CD4-positive, alpha-beta T cell (primary cell): ENCODE measurements at regions not wholly inside any gene's neighbourhood (a gene's known extent, or its start where the extent isn't known, plus 50 kb on each side); places are given as distances from the start of the nearest gene placed in this dataset.

Experiments
- ATAC-seq: fragments of 200-7000 bp; cut with Tn5 transposase; one replicate; pipeline ENCODE4 v1.10.0; 2022; ENCODE audit warnings: mild to moderate bottlenecking; ENCODE audit not compliant: poor library complexity
- CTCF ChIA-PET: fragments of 350-600 bp; sonication (Branson Sonifier 250); formaldehyde crosslinking; loops from one replicate; lab custom pipeline; 2021; ENCODE audit warnings: antibody characterized with exemption, inconsistent platforms; lab: Charles Lee
- POLR2A ChIA-PET: fragments of 350-600 bp; sonication (Branson Sonifier 250); formaldehyde crosslinking; loops from one replicate; lab custom pipeline; 2021; ENCODE audit warnings: antibody characterized with exemption, inconsistent platforms; lab: Charles Lee
- DNase-seq, 14 experiments: peaks; one replicate each; pipeline ENCODE4 v3.0.0-alpha.2; 2013 to 2020; ENCODE audit warnings: mixed read lengths in 2 of 14
- H3K27ac ChIP-seq, 2 donors: one replicate each; pipeline versions ENCODE4 v1.5.1 to v1.7.0; 2013; ENCODE audit warnings: low read length in 2 of 2, low read depth in 1 of 2, mild to moderate bottlenecking in 1 of 2
- H3K27me3 ChIP-seq, 2 experiments: 1 replicate in 1 of 2; 2 replicates in 1 of 2; pipeline versions ENCODE4 v1.6.1 to v1.7.0; 2013; ENCODE audit warnings: low read length in 2 of 2, control low read depth in 1 of 2, mild to moderate bottlenecking in 1 of 2, moderate library complexity in 1 of 2; ENCODE audit not compliant: insufficient read depth in 2 of 2, control insufficient read depth in 1 of 2
- H3K36me3 ChIP-seq: one replicate; pipeline ENCODE4 v1.6.1; 2013; ENCODE audit warnings: low read length, control low read depth; ENCODE audit not compliant: insufficient read depth
- H3K4me1 ChIP-seq: one replicate; pipeline ENCODE4 v1.6.1; 2013; ENCODE audit warnings: low read length, control low read depth; ENCODE audit not compliant: insufficient read depth
- H3K4me3 ChIP-seq: one replicate; pipeline ENCODE4 v1.5.1; 2013; ENCODE audit warnings: mild to moderate bottlenecking, low read length, moderate library complexity
- H3K9me3 ChIP-seq, 2 experiments: 1 replicate in 1 of 2; 2 replicates in 1 of 2; pipeline versions ENCODE4 v1.6.1 to v1.7.0; 2013; ENCODE audit warnings: low read length in 2 of 2, mild to moderate bottlenecking in 2 of 2, control low read depth in 1 of 2, moderate library complexity in 1 of 2; ENCODE audit not compliant: control insufficient read depth in 1 of 2, insufficient read depth in 1 of 2
- H3K27ac Mint-ChIP-seq: one replicate; pipeline ENCODE4 v1.8.0; 2020; ENCODE audit warnings: mixed read lengths
- H3K27me3 Mint-ChIP-seq: one replicate; pipeline ENCODE4 v1.8.0; 2021; ENCODE audit warnings: mixed read lengths
- H3K36me3 Mint-ChIP-seq: one replicate; pipeline ENCODE4 v1.8.0; 2021; ENCODE audit warnings: low read depth, mixed read lengths
- H3K4me1 Mint-ChIP-seq: one replicate; pipeline ENCODE4 v1.8.0; 2021; ENCODE audit warnings: low read depth, mixed read lengths
- H3K4me3 Mint-ChIP-seq: one replicate; pipeline ENCODE4 v1.8.0; 2020; ENCODE audit warnings: mild to moderate bottlenecking, mixed read lengths
- H3K9me3 Mint-ChIP-seq: one replicate; pipeline ENCODE4 v1.8.0; 2020; ENCODE audit warnings: mixed read lengths
- intact Hi-C, 2 experiments: fragments of 100-400 bp; cut with DNase I in 1 of 2; cut with micrococcal nuclease in 1 of 2; formaldehyde crosslinking; loops; one replicate each; pipeline versions ENCODE4 v1.15.1 to v1.9.0; 2023 to 2025; cut with DNase I, micrococcal nuclease
- TF ChIP-seq, protein P1 (sequence below): fragments of 200-600 bp; IDR thresholded peaks from one replicate; pipeline ENCODE4 v1.8.0; 2022; ENCODE audit warnings: antibody characterized with exemption, mild to moderate bottlenecking

DNA sequence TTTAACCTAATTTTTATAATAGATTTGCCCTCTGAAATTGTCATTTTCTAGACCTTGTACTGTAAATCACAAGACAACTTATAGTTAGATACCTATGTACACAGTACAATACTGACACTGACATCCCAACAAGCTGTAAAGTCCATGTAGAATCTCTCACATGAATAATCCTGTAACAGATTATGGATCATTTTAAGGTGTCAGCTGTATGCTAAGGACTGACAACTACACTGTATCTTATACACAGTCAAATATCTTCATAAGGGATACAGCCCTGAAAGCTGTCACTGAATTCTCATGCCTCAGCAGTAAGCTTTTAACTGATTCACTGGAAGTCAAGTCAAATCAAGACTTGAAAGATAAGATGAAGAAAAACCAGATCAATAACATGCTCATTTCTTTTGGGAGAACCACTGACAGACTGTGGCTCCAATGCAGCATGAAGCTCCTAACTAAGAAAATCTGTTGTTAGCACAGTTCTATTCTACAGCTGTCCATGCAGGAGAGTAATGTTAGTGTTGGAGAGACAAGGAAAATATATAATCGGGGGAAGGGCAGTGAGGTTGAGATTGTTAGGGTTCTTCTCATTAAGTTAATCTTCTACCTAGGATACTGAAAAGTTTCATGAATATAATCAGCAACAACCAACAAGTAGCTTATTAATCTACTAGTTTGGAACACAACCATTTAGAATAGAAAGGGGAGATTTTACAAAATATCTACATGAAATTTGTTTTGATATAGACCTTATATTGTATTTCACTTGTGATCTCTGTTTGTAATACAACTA, 612.0 kb downstream of the PCDH18 start:
- no peak overlapping the region for H3K27ac ChIP-seq
- no peaks in the 10 kb centered on the region for H3K27me3 Mint-ChIP-seq
- H3K9me3 ChIP-seq: peaks cover 0 to 20% of the 10 kb centered on the region in 2 experiments
- H3K36me3 Mint-ChIP-seq: no peaks in the 10 kb centered on the region
- TF ChIP-seq, protein P1, sequence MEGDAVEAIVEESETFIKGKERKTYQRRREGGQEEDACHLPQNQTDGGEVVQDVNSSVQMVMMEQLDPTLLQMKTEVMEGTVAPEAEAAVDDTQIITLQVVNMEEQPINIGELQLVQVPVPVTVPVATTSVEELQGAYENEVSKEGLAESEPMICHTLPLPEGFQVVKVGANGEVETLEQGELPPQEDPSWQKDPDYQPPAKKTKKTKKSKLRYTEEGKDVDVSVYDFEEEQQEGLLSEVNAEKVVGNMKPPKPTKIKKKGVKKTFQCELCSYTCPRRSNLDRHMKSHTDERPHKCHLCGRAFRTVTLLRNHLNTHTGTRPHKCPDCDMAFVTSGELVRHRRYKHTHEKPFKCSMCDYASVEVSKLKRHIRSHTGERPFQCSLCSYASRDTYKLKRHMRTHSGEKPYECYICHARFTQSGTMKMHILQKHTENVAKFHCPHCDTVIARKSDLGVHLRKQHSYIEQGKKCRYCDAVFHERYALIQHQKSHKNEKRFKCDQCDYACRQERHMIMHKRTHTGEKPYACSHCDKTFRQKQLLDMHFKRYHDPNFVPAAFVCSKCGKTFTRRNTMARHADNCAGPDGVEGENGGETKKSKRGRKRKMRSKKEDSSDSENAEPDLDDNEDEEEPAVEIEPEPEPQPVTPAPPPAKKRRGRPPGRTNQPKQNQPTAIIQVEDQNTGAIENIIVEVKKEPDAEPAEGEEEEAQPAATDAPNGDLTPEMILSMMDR: no peak
- H3K4me1 Mint-ChIP-seq: no peaks in the 10 kb centered on the region
- H3K4me1 ChIP-seq: no peaks in the 10 kb centered on the region
- H3K27me3 ChIP-seq: no peaks in the 10 kb centered on the region
- H3K9me3 Mint-ChIP-seq: no peaks in the 10 kb centered on the region
- DNase-seq: no peak
- POLR2A ChIA-PET: no interaction called here
- H3K36me3 ChIP-seq: no peaks in the 10 kb centered on the region
- CTCF ChIA-PET: no interaction called here
- no peak overlapping the region for H3K4me3 ChIP-seq
- H3K27ac Mint-ChIP-seq: no peak overlapping the region
- no peak overlapping the region for H3K4me3 Mint-ChIP-seq
- intact Hi-C loops: no loop called here
- ATAC-seq: no peak

DNA sequence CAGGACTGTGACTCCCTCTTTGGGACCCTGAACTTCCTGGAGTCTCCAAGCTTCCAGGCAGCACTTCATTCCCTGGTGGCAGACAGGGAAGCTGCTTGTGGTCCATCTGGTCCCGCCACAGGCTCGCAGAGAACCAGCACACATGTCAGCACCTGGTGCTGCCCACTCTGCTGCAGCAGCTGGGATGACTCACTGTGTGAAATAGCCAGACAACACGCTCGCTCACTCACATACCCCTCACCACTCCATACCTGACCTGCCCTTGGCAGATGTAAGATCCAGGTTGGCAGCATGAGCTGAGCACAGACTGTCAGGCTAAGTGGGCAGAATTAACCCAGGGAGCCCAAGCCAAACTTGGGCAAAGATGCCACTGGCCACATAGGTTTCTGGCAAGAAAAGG, 613.5 kb downstream of the PCDH18 start:
- Histone ChIP-seq H3K4me1 (no peaks in the 10 kb centered on the region), H3K4me3 (no peak overlapping the region), H3K36me3 (no peaks in the 10 kb centered on the region), H3K27me3 (no peaks in the 10 kb centered on the region), H3K9me3 (peaks cover 0 to 16% of the 10 kb centered on the region in 2 experiments), H3K27ac (no peak overlapping the region)
- TF ChIP-seq, protein P1: no peak
- H3K27ac Mint-ChIP-seq: no peak overlapping the region
- H3K4me3 Mint-ChIP-seq: no peak overlapping the region
- DNase-seq (no peak), ATAC-seq (no peak)
- CTCF ChIA-PET: no interaction called here
- no peaks in the 10 kb centered on the region for H3K27me3 Mint-ChIP-seq
- no peaks in the 10 kb centered on the region for H3K9me3 Mint-ChIP-seq
- intact Hi-C loops: no loop called here
- POLR2A ChIA-PET: no interaction called here
- no peaks in the 10 kb centered on the region for H3K4me1 Mint-ChIP-seq
- H3K36me3 Mint-ChIP-seq: no peaks in the 10 kb centered on the region

DNA sequence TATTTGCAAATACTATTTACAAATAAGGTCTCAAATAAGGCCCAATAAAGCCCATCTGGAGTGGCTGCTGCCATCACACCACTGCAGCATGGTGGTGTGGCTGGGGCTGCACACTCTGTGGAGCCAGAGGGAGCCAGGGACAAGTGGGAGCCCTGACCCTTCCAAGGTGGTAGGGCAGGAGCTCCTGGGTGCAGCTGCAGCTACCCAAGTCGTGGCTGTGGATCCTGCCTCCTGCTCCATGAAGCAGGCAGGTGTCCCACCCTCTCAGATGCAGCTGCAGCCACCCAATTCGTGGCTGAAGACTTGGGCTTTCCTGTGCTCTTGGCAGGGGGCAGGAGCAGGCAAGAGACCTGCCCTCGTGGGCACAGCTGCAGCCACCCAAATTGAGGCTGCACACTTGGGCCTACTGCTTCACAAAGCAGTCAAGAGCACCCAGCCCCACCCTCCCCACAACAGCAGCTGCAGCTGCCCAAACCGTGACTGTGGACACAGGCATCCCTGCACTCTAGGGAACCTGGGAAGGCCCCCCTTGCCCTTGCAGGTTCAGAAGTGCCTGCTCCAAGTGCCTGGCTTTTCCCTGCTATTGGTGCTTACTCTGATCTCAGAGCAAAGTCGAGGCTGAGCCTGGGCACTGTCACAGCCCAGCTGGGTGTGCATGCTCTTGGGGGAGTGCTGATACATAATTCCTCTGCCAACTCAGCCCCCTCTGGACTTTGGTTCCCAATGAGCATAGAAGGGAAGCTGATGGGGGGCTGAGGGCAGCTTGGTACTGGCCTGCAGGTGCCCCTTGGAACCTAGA, 614.8 kb downstream of the PCDH18 start:
- Mint-ChIP-seq H3K27me3 (no peaks in the 10 kb centered on the region), H3K9me3 (no peaks in the 10 kb centered on the region), H3K27ac (no peak overlapping the region), H3K36me3 (no peaks in the 10 kb centered on the region), H3K4me3 (no peak overlapping the region), H3K4me1 (no peaks in the 10 kb centered on the region)
- intact Hi-C loops: no loop called here
- Histone ChIP-seq H3K27me3 (no peaks in the 10 kb centered on the region), H3K4me3 (no peak overlapping the region), H3K36me3 (no peaks in the 10 kb centered on the region), H3K4me1 (no peaks in the 10 kb centered on the region), H3K27ac (no peak overlapping the region), H3K9me3 (peaks cover 0 to 16% of the 10 kb centered on the region in 2 experiments)
- TF ChIP-seq, protein P1: no peak
- DNase-seq: no peak
- ChIA-PET POLR2A (no interaction called here), CTCF (no interaction called here)
- no peak for ATAC-seq
